Esophagus muscularis mucosa (tissue), 4 donors: ENCODE measurements at regions not wholly inside any gene's neighbourhood (a gene's known extent, or its start where the extent isn't known, plus 50 kb on each side); places are given as distances from the start of the nearest gene placed in this dataset.
A peak's percentile ranks its signal among the peaks of the same experiment; 100 is the strongest.

ENCODE experiments used
- DNase-seq: peaks from one replicate; pipeline ENCODE4 v3.0.0-alpha.2; 2017; ENCODE audit errors: extremely low spot score
- H3K27ac ChIP-seq, 4 donors: fragments of 200-600 bp; sonication (generic); replicated peaks in 1 of 4; 1 replicate in 3 of 4; 2 replicates in 1 of 4; pipeline ENCODE4 v1.5.1; 2016 to 2019; ENCODE audit warnings: mild to moderate bottlenecking in 1 of 4
- H3K27me3 ChIP-seq, 4 donors: fragments of 200-600 bp; sonication (generic); one replicate each; pipeline versions ENCODE4 v1.5.1 to v1.6.0; 2016 to 2019
- H3K36me3 ChIP-seq, 4 donors: fragments of 200-600 bp; sonication (generic); one replicate each; pipeline ENCODE4 v1.5.1; 2016 to 2019
- H3K4me1 ChIP-seq, 4 donors: fragments of 200-600 bp; sonication (generic); one replicate each; pipeline ENCODE4 v1.5.1; 2016 to 2019
- H3K4me3 ChIP-seq, 4 donors: fragments of 200-600 bp; sonication (generic); 1 replicate in 2 of 4; 2 replicates in 2 of 4; pipeline ENCODE4 v1.5.1; 2016 to 2019; ENCODE audit warnings: mild to moderate bottlenecking in 4 of 4, moderate library complexity in 1 of 4
- H3K9me3 ChIP-seq, 4 donors: fragments of 200-600 bp; sonication (generic); 1 replicate in 3 of 4; 2 replicates in 1 of 4; pipeline ENCODE4 v1.5.1; 2016 to 2019
- EP300 ChIP-seq: sonication (generic); formaldehyde crosslinking; IDR thresholded peaks from one replicate; pipeline ENCODE4 v1.6.1; 2017; ENCODE audit warnings: antibody characterized with exemption
- POLR2A ChIP-seq: fragments of 450-650 bp; IDR thresholded peaks from one replicate; pipeline ENCODE4 v1.6.1; 2017; ENCODE audit warnings: antibody characterized with exemption, moderate library complexity, mild to moderate bottlenecking, low read depth
- POLR2AphosphoS5 ChIP-seq, 2 donors: sonication (generic); formaldehyde crosslinking; IDR thresholded peaks; one replicate each; pipeline ENCODE4 v1.6.1; 2017; ENCODE audit warnings: antibody characterized with exemption in 2 of 2
- WGBS: methylation state at CpG from one replicate; pipeline ENCODE4 v1.1.5; 2018; 5-methylcytosine and 5-hydroxymethylcytosine counted together
- intact Hi-C: fragments of 100-400 bp; cut with DNase I; formaldehyde crosslinking; loops from one replicate; pipeline ENCODE4 v1.15.1; 2023
- TF ChIP-seq, protein P1 (sequence below), 3 experiments: fragments of 200-600 bp in 2 of 3; fragments of 450-650 bp in 1 of 3; sonication (generic) in 2 of 3; IDR thresholded peaks; one replicate each; pipeline ENCODE4 v1.5.1; 2017 to 2019; ENCODE audit warnings: antibody characterized with exemption in 3 of 3, mild to moderate bottlenecking in 2 of 3, moderate library complexity in 1 of 3

DNA sequence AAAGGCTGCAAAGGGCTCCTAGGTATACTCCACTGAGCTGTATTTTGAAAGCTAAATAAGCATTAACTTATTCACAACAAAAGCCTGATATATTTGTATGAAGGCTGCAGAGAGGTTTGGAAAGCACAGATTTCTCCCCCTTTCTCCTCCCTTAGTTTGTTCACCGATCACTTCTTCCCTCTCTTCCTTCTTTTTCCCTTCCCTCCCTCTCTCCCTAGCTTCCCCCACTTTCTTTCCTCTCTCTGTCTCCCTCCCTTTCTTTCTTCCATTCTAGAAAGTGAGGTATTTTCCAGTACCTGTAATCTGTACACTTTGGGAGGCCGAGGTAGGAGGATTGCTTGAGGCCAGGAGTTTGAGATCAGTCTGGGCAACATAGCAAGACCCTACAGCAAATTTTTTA, 62.1 kb downstream of the HHEX start:
- intact Hi-C loops: loop anchor here (5.0 kb wide), 1 partner anchor 50 kb away; no protein-coding TSS in a partner anchor
- no peaks in the 10 kb centered on the region for H3K9me3 ChIP-seq
- no peaks in the 10 kb centered on the region for H3K27me3 ChIP-seq
- H3K27ac ChIP-seq: no peak overlapping the region
- DNase-seq: no peak
- no peak for TF ChIP-seq EP300
- no peak for TF ChIP-seq POLR2A
- TF ChIP-seq, protein P1, sequence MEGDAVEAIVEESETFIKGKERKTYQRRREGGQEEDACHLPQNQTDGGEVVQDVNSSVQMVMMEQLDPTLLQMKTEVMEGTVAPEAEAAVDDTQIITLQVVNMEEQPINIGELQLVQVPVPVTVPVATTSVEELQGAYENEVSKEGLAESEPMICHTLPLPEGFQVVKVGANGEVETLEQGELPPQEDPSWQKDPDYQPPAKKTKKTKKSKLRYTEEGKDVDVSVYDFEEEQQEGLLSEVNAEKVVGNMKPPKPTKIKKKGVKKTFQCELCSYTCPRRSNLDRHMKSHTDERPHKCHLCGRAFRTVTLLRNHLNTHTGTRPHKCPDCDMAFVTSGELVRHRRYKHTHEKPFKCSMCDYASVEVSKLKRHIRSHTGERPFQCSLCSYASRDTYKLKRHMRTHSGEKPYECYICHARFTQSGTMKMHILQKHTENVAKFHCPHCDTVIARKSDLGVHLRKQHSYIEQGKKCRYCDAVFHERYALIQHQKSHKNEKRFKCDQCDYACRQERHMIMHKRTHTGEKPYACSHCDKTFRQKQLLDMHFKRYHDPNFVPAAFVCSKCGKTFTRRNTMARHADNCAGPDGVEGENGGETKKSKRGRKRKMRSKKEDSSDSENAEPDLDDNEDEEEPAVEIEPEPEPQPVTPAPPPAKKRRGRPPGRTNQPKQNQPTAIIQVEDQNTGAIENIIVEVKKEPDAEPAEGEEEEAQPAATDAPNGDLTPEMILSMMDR (IDR thresholded peaks at IDR 0.05): no peak
- no peak for TF ChIP-seq POLR2AphosphoS5 (IDR thresholded peaks at IDR 0.05)
- WGBS: 94% methylated on average over 2 of the region's 2 CpGs
- no peak overlapping the region for H3K4me3 ChIP-seq
- no peaks in the 10 kb centered on the region for H3K36me3 ChIP-seq
- peaks cover 6 to 14% (median 9%) of the 10 kb centered on the region in 4 donors for H3K4me1 ChIP-seq

DNA sequence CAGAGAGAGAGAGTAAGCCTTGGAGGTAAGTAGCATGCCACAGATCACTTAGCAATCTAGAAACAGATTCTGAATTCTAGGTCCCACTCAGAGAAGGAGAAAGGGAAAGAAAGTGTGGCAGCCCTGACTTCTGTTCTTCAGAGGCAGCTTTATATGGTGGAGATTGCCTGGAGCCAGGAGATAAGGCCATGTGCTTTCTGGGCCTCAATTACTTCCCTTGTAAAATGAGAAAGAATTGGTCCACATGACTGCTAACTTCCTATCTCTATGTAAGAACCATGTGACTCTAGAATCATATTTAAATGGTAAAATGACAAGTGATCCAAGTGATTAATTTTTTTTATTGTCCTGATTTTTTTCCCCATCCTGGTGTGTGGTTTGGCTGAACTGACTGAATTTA, 64.1 kb downstream of the HHEX start:
- H3K9me3 ChIP-seq: no peaks in the 10 kb centered on the region
- intact Hi-C loops: loop anchor here (5.0 kb wide), 1 partner anchor 52 kb away; no protein-coding TSS in a partner anchor
- no peaks in the 10 kb centered on the region for H3K36me3 ChIP-seq
- peaks cover 18 to 33% (median 26%) of the 10 kb centered on the region in 4 donors for H3K4me1 ChIP-seq
- no peaks in the 10 kb centered on the region for H3K27me3 ChIP-seq
- no peak for DNase-seq
- no peak overlapping the region for H3K27ac ChIP-seq
- no peak for TF ChIP-seq EP300
- no peak for TF ChIP-seq POLR2A
- TF ChIP-seq POLR2AphosphoS5 (IDR thresholded peaks at IDR 0.05): no peak
- TF ChIP-seq, protein P1 (IDR thresholded peaks at IDR 0.05): no peak
- H3K4me3 ChIP-seq: no peak overlapping the region

DNA sequence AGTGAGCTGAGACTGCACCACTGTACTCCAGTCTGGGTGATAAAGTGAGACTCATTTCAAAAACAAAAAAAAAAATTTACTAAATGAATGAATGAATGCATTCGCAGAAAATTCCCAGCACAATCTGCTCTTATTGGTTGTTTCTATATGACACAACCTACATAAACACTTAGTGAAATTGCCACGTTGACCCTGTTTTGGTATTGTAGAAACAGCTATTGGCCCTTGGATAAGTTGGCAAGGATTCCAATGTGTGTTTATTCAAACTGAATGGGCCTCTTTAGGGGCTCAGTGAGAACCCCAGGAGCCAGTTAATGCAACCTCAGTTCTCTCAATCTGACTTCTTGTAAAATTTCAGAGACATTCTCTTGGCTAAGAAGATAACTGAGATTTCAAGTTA, 66.0 kb downstream of the HHEX start:
- Histone ChIP-seq H3K9me3 (no peaks in the 10 kb centered on the region), H3K4me3 (no peak overlapping the region), H3K4me1 (peaks cover 18 to 46% (median 38%) of the 10 kb centered on the region in 4 donors), H3K27ac (peak overlapping the region; percentile 86 to 89 (median 86)), H3K36me3 (no peaks in the 10 kb centered on the region), H3K27me3 (no peaks in the 10 kb centered on the region)
- TF ChIP-seq EP300: no peak
- no peak for TF ChIP-seq POLR2AphosphoS5 (IDR thresholded peaks at IDR 0.05)
- no peak for TF ChIP-seq POLR2A
- TF ChIP-seq, protein P1 (IDR thresholded peaks at IDR 0.05): no peak
- 70% methylated on average over 2 of the region's 2 CpGs for WGBS
- no peak for DNase-seq
- intact Hi-C loops: loop anchor here (5.0 kb wide), 1 partner anchor 63 kb away; no protein-coding TSS in a partner anchor

DNA sequence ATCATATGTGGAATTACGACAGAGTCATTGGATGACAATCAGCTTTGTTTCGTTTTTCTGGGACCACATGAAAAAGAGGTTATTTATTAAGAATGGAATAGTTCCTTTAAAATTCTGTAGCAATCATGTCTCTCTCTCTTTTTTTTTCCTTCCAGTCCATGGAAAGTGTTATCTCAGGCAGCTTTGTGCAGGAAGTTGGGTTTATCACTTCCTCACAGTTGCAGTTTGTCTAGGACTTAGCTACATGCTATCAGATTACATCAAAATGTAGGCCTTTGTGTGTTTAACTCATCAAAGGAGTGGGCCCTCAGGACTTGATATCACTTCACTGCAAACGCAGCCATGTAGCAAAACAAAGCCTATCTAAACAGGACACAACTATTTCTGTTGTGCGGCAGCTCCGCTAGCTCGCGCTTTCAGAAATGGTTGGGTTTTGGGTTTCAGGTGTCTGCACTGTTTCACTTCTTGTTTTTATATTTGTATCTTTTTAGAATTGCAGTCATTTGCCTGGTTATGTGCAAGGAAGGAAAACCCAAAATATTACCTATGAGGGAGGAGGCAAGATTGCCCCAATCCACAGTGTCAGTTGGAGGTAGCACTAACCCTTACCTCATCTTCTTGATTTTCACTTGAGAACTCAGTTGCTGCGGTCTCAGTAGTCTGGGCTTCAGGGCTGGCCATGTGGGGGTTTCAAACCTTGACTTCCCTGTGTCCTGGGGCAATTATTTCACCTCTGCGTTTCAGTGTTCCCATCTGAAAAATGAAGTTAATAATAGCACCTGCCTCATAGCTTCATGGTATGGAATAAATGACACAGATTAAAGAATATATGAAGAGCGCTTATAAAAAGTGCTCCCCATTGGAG, 66.7 kb downstream of the HHEX start:
- Histone ChIP-seq H3K27ac (peak overlapping the region; percentile 86 to 89 (median 86)), H3K27me3 (no peaks in the 10 kb centered on the region), H3K4me3 (peak overlapping the region in 3 of 4 donors; percentile 10 to 29 (median 17)), H3K9me3 (no peaks in the 10 kb centered on the region), H3K4me1 (peaks cover 21 to 53% (median 45%) of the 10 kb centered on the region in 4 donors), H3K36me3 (no peaks in the 10 kb centered on the region)
- intact Hi-C loops: loop anchor here (5.0 kb wide), 1 partner anchor 64 kb away; no protein-coding TSS in a partner anchor
- TF ChIP-seq POLR2A: no peak
- TF ChIP-seq POLR2AphosphoS5 (IDR thresholded peaks at IDR 0.05): peak in 1 of 2 donors; percentile 20
- TF ChIP-seq EP300: no peak
- TF ChIP-seq, protein P1 (IDR thresholded peaks at IDR 0.05): no peak
- DNase-seq: no peak
- 65% methylated on average over 10 of the region's 10 CpGs for WGBS
